ENCODE measurements at regions not wholly inside any gene's neighbourhood (a gene's known extent, or its start where the extent isn't known, plus 50 kb on each side); places are given as distances from the start of the nearest gene placed in this dataset.
A peak's percentile ranks its signal among the peaks of the same experiment; 100 is the strongest.
"Not testable (repeated sequence)": the region's sequence is repeated elsewhere in the genome, so short reads cannot be mapped to it uniquely, and the experiment has no call there.

DNA sequence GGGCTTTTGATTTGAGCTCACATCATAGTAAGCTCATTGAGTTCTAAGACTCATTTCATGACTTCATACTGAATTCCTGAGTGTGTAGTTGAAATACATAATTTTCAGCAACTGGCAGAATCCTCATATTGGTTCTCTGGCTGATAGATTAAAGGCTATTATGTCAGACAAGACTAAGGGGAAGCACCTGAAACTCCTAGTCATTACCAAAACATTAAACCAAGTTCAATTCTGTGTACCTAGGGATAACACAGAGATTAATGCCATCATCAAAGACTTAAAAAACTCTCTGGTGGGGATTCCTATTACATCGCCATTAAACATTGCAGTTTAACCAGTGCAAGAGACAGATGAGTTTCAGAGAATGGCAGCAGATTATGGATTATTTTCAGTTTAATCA lies 339.1 kb downstream of the PTPRC start:
- DNase-seq (ENCODE audit: low spot score) = no peak

DNA sequence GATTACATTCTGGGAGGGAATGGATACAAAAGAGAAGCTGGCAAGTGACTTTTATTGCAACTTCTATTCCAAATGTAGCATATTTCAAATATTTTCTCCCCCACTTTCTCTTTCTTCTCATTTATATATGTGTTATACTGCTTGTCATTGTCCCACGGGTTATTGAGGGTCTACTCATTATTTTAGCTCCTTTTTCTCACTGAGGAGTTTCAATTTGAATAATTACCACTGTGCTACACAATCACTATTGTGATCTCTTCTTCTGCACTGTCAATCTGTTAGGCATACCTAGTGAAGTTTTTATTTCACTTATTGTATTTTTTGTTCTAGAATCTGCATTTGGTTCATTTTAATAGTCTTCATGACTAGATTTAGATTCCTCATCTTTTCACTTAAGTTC lies 339.7 kb downstream of the PTPRC start:
- no peak for DNase-seq (ENCODE audit: low spot score)

DNA sequence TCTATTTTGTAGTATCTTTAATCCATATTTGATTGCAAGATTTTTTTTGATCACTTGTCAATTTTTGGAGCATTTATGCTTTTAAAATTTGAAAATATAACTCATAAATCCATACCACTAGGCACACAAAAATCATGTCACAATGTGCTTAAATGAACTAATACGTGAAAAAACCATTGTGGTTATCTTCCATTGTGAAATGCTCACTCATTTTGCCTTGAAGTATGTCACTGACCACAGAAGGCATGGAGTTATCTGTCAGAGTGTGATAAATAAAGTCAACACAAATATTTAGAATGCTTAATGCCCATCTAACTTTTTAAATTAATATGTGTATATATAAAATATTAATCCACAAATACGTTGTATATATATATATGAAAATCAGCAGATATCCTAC lies 347.2 kb downstream of the PTPRC start:
- no peak for DNase-seq (ENCODE audit: low spot score)

DNA sequence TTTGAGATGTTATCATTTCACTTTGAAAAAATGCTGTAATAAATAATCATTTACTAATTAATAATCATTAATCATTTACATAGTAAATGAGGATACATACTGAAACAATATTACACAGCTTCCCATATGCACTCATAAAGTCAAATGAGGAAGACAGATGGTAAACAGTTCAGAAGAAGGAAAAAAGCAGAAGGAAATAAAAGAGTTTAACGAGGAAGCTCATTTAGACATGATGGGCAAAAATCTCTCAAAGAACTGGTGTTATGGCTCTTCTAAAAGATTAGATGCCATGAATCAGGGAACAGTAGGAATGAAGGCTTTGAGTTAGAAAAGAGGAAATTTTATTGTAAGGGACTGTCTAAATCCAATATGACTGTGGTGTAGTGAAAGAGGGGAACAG lies 347.6 kb downstream of the PTPRC start:
- no peak for DNase-seq (ENCODE audit: low spot score)

DNA sequence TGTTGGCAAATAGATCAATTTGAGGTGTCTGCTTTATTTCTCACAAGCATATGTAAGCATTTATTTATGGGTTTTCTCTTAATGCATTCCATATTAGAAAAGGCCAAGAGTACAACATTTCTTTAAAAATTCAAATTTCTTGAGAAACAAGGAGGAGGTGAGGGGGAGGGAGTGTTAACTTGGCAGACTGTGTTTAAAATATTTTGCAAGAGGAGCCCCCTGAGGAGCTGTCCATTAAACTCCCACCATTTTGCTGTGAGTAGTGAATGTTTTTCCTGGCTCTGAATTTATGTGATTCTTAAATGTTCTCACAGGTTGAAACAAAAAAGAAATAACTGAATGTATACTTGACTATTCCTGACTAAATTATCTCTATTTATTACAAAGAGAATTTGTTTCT lies 363.8 kb downstream of the PTPRC start:
- DNase-seq (ENCODE audit: low spot score) = no peak

DNA sequence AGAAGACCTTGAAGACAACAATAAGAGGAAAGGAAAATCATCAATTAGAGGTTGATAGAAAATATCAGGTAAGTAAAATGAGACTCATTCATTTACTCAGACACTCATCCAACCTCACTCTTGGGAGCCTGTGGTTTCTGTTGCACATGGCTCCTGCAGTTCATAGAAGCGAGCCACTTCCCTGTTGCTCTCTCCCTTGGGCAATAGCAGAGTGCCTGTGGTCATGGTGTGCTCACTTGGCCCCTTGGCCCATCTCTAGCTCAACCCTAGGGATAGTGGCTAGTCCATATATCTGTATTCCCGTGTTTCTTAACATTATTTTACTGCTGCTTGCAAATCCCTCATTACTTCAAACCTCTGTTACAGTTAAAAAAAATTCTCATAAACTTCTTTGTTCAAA lies 368.6 kb downstream of the PTPRC start:
- DNase-seq (ENCODE audit: low spot score) = no peak

DNA sequence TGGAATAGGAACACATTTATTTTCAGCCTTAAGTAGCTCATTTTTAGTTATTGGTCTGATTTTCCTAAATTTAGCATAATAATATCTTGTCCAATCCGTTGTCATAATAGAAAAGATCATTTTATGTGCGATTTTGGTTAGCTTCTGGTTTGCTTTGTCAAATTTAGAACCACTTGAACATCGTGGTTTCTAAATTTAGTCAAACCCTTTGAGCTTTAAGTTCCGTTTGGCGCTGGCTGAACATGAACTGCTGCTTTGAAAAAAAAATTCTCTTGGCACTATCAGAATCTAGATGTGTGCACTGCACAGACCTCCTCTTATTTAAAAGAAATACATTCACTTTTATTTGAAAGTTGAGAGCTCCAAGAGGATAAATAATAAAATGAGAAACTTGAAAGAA lies 370.6 kb downstream of the PTPRC start:
- DNase-seq (ENCODE audit: low spot score) = no peak

DNA sequence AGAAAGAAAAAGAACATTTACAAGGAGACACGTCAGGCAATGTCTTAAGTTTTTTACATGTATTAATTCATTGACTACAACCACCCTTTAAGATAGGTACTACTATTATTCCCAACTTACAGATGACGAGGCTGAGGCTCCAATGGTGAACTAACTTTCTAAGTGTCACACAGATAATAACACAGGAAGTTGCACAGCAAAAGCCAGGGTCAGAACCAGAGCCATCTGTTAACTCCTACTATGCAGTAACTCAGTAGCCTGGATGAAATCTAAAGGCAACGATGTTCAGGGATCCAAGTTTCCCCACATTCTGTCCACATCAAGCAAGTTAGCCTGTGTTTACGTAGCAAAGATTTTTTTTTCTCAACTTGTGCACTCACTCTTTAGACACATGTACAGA lies 371.7 kb downstream of the PTPRC start:
- no peak for DNase-seq (ENCODE audit: low spot score)

DNA sequence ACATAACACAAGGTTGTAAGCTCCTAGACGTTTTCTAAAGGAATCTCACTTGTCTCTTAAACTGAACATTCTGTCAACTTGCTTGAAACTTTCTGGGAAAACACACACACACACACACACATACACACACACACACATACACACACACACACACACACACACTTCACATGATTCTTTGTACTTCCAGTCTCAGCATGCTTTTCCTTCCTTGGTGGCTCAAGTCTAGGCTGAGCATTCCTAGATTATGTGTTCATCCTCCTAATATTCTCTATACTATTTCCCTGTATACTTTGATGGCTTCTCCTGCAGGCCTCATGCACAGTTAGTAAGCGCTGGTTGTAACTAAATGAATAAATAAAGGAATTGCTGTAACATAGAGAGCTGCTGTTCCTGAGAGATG lies 372.1 kb downstream of the PTPRC start:
- no peak for DNase-seq (ENCODE audit: low spot score)

DNA sequence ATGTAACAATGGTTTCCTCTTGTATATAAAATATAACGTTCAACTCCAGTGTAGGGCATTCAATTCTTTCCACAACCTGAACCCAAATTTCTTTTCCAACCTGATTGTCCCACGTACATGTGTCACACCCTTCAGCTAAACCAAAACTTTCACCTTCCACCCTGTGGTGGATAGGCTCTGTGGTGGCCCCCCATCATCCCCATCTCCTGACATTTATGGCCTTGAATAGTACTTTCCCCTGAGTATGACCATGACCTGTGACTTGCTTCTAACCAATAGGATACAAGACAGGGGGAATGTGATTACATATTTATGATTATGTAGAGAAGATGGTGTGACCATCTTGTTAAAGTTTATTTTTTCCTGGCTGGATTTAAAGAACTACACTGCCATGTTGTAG lies 377.0 kb downstream of the PTPRC start:
- no peak for DNase-seq (ENCODE audit: low spot score)

DNA sequence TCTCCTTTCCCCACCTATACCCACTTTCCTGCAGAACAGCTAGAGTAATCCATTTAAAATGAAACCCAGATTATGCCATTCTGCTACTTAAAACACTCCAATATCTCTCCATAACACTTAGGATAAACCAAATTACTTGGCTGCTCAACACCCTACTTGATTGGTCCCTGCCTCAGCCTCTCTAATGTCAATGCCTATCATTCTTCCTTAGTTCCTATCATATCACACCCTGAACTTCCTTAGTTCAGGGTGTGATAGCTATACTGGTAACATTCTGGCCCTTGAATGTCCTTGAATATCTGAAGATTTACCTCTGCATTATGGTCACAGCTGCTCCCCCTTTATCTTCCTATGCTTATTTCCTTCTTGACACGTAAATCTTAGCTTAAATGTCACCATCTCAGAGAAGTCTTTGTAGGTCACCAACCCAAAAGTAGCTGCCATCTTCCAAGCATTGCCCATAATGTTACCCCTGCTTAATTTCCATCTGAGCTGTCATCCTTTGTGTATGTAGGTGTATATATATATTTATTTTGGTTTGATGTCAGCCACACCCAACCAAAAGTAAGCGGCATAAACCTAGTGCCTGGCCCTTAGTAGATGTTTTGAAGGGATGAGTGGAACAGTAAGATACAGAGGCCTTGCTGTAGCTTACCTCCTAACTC lies 379.8 kb downstream of the PTPRC start:
- DNase-seq (ENCODE audit: low spot score) = no peak

DNA sequence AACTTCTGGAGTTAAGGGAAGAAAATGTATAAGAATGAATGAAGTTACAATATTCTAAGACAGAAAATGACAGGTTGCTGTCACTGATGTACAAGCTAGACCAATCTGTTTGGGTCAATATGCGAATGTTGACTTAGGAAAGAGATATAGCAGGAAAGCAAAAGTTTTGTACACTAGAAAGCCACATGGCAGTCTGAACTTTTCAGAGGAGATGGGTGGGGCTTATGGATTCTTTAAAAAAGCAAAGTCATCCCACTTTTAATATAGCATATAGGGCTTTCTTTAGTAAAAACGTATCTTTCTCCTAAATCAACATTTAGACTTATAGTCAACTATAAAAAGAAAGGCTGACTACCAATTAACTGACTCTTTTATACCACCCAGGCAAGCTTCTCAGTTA lies 381.2 kb downstream of the PTPRC start:
- no peak for DNase-seq (ENCODE audit: low spot score)

DNA sequence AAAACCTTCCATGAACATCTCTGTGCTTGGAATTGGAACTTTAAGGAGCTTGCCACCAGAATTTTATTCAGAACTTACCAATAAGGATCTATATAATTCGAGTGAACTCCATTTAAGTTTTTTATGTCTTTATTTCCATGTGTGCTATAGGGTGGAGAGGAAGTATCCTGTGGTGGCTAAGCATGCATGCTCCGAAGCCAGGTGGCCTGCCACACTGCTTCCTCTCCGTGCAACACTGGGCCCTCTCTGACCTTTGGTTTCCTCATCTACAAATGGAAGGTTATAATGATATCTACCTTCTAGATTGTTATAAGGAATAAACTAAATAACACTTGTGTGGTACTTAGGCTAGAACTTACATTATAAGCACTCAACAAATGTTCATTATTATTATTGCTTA lies 382.1 kb downstream of the PTPRC start:
- no peak for DNase-seq (ENCODE audit: low spot score)

DNA sequence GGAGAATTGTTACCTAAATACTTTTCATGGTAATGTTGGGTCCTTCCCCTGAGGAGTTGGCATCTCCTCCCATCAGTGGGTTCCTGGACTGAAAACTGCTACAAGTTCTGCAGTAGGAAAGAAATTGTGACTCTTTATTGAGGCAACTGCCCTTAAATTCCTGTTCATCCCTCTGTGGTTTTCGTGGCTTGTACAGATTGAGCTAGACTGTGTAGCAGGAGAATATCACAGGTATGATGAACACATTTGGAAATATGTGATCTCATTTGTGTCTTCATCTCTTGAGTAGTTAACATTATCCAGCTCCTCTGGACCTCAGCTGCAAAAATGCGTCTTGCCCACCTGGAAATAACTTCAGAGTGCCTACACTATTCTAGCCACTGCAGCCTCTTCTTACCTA lies 390.6 kb downstream of the PTPRC start:
- DNase-seq (ENCODE audit: low spot score) = no peak

DNA sequence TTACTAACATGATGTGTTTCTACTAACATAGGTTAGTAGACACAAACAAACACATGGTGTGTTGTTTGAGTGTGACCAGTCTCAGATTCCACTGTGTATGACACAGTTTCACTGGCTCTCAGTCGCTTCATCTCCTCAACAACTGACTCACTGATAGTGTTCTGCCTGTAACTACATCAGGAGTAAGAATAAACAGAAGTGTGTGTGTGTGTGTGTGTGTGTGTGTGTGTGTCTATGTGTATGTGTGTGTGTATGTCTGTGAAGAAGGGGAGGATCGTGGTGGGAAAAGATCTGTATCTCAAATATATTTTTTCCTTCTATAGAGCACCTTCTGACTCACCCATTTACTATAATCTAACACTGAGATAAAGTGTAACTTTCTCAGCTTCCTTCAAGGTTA lies 391.0 kb downstream of the PTPRC start:
- peak; percentile 8 for DNase-seq (ENCODE audit: low spot score)

DNA sequence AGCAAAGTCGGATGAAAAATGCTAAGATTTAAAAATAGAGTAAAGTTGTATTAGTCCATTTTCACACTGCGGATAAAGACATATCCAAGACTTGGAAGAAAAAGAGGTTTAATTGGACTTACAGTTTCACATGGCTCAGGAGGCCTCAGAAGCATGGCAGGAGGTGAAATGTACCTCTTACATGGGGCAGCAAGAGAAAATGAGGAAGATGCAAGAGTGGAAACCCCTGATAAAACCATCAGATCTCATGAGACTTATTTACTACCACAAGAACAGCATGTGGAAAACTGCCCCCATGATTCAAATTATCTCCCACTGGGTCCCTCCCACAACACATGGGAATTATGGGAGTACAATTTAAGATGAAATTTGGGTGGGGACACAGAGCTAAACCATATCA lies 391.7 kb downstream of the PTPRC start:
- DNase-seq (ENCODE audit: low spot score) = not testable (repeated sequence)

DNA sequence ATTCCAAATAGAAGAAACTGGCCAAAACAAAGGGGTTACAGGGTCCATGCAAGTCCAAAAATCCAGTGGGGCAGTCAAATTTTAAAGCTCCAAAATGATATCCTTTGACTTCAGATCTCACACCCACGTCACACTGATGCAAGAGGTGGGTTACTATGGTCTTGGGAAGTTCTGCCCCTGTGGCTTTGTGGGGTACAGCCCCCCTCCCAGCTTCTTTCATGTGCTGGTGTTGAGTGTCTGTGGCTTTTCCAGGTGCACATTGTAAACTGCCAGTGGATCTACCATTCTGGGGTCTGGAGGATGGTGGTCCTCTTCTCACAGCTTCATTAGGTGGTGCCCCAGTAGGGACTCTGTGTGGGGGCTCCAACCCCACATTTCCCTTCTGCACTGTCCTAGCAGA lies 392.3 kb downstream of the PTPRC start:
- DNase-seq (ENCODE audit: low spot score) = not testable (repeated sequence)

DNA sequence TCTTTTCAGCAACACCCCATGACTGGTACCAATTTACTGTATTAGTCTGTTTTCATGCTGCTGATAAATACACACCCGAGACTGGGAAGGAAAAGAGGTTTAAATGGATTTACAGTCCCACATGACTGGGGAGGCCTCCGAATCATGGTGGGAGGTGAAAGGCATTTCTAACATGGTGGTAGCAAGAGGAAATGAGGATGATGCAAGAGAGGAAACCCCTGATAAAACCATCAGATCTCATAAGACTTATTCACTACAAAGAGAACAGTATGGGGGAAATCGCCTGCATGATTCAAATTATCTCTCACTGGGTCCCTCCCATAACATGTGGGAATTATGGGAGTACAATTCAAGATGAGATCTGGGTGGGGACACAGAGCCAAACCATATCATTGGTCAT lies 393.6 kb downstream of the PTPRC start:
- not testable (repeated sequence) for DNase-seq (ENCODE audit: low spot score)

DNA sequence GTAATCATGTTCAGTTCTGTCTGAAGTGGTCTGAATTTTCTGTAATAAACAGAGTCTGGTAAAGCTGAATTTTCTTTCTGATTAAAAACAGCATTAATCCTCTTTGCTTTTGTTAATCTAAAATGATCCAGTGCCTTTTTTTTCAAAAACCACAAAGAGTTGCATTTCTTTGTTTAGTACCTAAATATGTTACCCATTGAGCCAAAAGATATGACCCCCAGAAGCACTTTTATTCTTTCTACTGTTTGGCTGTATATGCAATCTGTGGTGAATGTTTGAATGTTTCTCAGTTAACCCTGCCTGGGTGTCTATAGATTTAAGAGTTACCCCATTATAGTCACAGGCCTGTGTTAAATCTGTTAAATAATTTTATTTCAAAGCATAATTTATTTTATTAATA lies 394.8 kb downstream of the PTPRC start:
- no peak for DNase-seq (ENCODE audit: low spot score)

DNA sequence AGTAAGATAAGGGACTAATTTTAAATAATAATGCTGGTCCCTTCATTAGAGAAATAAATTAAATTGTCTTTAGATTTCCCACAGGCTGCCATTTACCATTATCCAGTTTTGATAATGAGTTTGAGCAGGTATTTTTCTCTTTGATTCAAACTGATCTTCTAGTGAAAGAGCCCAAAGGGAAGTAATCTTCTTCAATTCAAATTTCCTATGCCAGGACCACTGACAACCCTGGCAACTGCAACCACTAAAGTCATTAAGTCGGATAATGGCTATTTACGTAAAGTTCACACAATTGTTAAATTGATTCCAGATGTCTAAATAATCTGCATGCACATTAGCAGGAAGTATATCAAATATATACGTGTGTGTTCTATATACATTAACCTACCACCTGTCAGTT lies 399.3 kb downstream of the PTPRC start:
- DNase-seq (ENCODE audit: low spot score) = no peak

DNA sequence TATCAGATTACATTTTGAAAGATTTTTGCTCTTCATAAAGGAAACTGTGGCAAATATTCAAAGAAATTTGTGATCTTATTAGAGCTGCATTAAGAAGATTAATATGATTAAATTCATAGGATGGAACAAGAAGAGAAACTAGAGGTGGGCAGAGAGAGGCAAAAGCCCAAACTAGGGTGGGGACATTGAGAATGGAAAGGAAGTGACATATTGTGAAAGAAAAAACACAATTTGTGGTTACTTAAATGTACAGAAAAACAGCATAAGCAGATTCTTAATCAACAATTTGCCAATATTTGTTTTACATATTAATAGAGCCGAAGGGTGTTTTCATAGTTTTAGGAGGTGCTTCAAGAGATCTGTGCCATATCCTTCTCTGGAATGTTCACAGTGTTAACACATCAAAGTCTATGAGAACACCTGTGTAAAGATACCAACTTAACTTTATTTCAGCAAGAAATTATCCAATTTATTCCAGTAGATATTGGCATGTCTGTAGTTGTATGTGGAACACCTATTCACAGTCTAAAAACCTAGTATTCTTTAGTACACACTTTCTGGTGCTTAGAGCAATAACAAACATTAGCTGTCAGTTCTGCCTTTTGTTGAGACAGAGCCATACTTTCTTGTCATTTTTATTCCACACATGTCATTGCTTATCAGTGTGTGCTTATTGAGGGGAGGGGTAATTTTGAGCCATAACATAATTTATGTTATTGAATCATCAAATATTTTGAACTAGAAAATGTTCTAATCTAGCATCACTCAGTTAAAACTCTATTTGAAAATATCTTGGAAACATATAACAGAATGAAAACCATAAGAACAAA lies 401.5 kb downstream of the PTPRC start:
- no peak for DNase-seq (ENCODE audit: low spot score)

DNA sequence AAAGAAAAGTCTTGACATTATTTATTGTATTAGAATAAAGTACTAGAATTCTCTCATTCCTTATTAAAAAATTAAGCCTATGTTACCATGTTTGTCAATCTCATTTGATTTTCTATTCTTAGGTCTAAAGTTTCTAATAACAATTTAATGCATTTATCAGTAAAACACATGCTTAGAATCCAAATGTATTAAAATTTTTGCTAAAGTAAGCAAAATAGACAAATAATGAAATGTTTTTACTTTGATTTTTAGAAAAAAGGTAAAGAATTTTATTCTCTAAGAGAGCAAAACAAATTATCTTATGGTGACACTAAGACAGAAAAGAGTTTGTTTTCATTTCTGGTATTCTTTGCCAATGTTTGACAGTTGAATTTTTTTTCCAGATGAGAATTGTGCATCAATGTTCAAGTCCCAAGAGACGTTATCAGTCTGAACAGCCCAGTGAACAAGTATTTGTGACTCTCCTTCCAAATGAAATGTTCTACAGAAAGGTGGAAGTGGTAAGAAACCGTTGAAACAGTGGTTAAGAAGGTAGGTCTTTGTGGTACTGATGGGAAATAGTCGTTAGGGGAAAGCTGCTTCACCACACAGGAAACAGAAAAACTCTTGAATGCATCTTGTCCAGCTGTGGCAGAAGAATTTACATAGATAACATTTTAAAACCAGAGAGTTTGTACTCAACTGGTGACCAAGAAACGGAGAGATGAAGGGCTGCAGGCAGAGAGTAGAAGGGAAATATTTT lies 402.5 kb downstream of the PTPRC start:
- no peak for DNase-seq (ENCODE audit: low spot score)

DNA sequence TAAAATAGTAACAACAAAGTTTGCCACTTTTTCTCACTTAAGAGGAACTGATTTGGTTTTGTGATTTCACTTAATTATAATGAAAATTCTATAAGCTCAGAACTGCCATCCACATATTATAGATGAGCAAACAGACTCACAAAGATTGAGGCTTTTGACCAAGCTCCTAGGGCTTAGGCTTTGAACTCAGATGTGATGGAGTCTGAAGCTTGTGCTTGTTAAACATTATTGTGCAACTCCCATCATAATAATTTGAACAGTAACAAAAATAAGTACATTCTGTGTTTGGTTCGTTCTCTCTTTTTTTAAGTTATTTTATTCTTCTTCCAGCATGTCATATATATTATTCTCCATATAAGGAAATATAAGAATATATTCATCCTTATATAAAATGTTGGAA lies 403.4 kb downstream of the PTPRC start:
- DNase-seq (ENCODE audit: low spot score) = no peak

All from AG08395 (cell line).